Adrenal gland (tissue), 5 donors: ENCODE measurements at regions not wholly inside any gene's neighbourhood (a gene's known extent, or its start where the extent isn't known, plus 50 kb on each side); places are given as distances from the start of the nearest gene placed in this dataset.

Experiments used
- CTCF ChIP-seq, 6 experiments: fragments of 450-650 bp in 4 of 6; fragments of 200-600 bp in 2 of 6; sonication (generic) in 1 of 6; IDR thresholded peaks; 1 replicate in 5 of 6; 2 replicates in 1 of 6; pipeline versions ENCODE4 v1.5.1 to v1.8.0; 2016 to 2021; ENCODE audit warnings: antibody characterized with exemption in 6 of 6, mild to moderate bottlenecking in 2 of 6, moderate library complexity in 1 of 6
- POLR2A ChIP-seq, 2 donors: fragments of 450-650 bp; IDR thresholded peaks; one replicate each; pipeline ENCODE4 v1.6.1; 2017; ENCODE audit warnings: antibody characterized with exemption in 2 of 2, mild to moderate bottlenecking in 2 of 2, moderate library complexity in 1 of 2
- donor health status: DM: no; HTN: no; CAD: no.

DNA sequence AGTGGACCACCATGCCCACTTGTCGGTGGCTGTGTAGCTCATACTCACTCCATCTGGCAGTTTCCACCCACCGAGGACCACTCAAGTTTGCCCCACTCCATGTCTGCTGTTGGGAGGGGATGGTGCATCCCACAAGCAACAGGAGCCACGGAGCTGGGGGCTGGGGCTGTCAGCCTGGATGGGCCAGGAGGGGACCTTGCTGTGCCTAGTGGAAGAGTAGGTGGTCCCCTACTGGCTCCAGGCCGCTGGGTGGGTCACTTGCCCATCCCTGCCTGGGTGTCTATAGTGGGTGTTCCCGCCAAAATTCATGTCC lies 57.0 kb downstream of the SMIM38 start:
- TF ChIP-seq CTCF (IDR thresholded peaks at IDR 0.05) (no peak), POLR2A (IDR thresholded peaks at IDR 0.05) (no peak)
